PFSK-1 (cell line): ENCODE measurements at regions not wholly inside any gene's neighbourhood (a gene's known extent, or its start where the extent isn't known, plus 50 kb on each side); places are given as distances from the start of the nearest gene placed in this dataset.

ENCODE experiments used
- FOXP2 ChIP-seq: optimal IDR thresholded peaks from 2 replicates; pipeline ENCODE3; 2011; ENCODE audit warnings: borderline replicate concordance, control low read depth, inconsistent platforms; ENCODE audit not compliant: insufficient read depth; ENCODE audit errors: extremely low read length, extremely low read depth
- POLR2AphosphoS5 ChIP-seq: IDR thresholded peaks from 2 replicates; pipeline ENCODE4 v1.6.1; 2012; ENCODE audit warnings: low read depth, mild to moderate bottlenecking, control low read depth, low read length, moderate library complexity
- SIN3A ChIP-seq: IDR thresholded peaks from 2 replicates; pipeline ENCODE4 v1.6.1; 2012; ENCODE audit warnings: mild to moderate bottlenecking, low read length, moderate library complexity, borderline replicate concordance; ENCODE audit not compliant: insufficient read depth
- TAF1 ChIP-seq: IDR thresholded peaks from 2 replicates; pipeline ENCODE4 v1.6.1; 2012; ENCODE audit warnings: low read length, control low read depth, borderline replicate concordance; ENCODE audit not compliant: insufficient read depth
- TF ChIP-seq, protein P1 (sequence below), 2 experiments: IDR thresholded peaks; 2 replicates each; pipeline versions ENCODE4 v1.6.1 to v1.8.0; 2011 to 2012; ENCODE audit warnings: low read depth in 2 of 2, low read length in 2 of 2, control low read depth in 1 of 2, inconsistent platforms in 1 of 2, mild to moderate bottlenecking in 1 of 2, moderate library complexity in 1 of 2; ENCODE audit not compliant: insufficient read depth in 1 of 2

DNA sequence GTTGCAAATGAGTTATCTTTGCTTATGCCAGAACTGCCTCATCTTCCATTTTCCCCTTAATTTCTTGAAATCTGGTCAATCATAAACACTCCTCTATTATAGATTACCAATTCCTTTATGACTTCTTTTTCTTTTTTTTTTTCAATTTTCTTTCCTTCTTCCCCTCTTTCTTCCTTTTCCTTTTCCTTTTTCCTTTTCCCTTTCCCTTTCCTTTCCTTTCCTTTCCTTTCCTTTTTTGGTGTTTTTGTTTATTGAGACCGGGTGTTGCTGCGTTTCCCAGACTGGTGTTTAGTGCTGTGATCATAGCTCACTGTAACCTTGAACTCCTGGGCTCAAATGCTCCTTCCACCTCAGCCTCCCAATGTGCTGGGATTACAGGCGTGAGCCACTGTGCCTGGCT is 151.4 kb upstream of the FOXP2 start:
- TF ChIP-seq POLR2AphosphoS5 (no peak), SIN3A (no peak), TAF1 (no peak), FOXP2 (no peak)
- TF ChIP-seq, protein P1, sequence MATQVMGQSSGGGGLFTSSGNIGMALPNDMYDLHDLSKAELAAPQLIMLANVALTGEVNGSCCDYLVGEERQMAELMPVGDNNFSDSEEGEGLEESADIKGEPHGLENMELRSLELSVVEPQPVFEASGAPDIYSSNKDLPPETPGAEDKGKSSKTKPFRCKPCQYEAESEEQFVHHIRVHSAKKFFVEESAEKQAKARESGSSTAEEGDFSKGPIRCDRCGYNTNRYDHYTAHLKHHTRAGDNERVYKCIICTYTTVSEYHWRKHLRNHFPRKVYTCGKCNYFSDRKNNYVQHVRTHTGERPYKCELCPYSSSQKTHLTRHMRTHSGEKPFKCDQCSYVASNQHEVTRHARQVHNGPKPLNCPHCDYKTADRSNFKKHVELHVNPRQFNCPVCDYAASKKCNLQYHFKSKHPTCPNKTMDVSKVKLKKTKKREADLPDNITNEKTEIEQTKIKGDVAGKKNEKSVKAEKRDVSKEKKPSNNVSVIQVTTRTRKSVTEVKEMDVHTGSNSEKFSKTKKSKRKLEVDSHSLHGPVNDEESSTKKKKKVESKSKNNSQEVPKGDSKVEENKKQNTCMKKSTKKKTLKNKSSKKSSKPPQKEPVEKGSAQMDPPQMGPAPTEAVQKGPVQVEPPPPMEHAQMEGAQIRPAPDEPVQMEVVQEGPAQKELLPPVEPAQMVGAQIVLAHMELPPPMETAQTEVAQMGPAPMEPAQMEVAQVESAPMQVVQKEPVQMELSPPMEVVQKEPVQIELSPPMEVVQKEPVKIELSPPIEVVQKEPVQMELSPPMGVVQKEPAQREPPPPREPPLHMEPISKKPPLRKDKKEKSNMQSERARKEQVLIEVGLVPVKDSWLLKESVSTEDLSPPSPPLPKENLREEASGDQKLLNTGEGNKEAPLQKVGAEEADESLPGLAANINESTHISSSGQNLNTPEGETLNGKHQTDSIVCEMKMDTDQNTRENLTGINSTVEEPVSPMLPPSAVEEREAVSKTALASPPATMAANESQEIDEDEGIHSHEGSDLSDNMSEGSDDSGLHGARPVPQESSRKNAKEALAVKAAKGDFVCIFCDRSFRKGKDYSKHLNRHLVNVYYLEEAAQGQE (IDR thresholded peaks at IDR 0.05; ENCODE audit: insufficient read depth in 1 of 2, low read depth in 2 of 2, low read length in 2 of 2) = no peak

DNA sequence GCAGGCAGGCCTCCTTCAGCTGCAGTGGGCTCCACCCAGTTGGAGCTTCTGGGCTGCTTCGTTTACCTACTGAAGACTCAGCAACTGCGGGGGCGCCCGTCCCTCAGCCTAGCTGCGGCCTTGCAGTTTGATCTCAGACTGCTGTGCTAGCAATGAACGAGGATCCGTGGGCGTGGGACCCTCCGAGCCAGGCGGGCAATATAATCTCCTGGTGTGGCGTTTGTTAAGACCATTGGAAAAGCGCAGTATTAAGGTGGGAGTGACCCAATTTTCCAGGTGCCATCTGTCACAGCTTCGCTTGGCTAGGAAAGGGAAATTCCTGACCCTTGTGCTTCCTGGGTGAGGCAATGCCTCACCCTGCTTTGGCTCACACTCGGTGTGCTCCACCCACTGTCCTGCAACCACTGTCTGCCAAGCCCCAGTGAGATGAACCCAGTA is 159.2 kb upstream of the FOXP2 start:
- no peak for TF ChIP-seq FOXP2
- TF ChIP-seq TAF1 = no peak
- TF ChIP-seq SIN3A = no peak
- no peak for TF ChIP-seq POLR2AphosphoS5

DNA sequence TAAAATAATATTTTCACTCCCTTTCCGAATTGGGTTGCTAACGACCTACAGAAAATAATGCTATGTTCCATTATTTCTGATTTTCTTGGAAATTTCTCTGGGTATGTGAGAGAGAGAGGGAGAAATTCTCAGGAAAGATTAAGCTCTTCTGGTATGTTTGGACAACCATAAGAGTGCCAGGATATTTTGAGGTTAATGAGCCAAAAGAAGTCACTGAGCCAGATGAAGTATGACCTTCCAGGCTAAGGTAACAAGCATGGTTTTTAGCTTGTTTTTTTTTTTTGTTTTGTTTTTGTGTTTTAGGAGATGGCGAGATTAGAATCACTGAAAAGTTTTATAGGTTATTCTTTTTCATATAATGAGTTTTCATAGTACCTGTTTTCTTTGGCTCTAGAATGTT is 171.0 kb upstream of the FOXP2 start:
- TF ChIP-seq, protein P1 (IDR thresholded peaks at IDR 0.05; ENCODE audit: insufficient read depth in 1 of 2, low read depth in 2 of 2, low read length in 2 of 2) = no peak
- no peak for TF ChIP-seq FOXP2
- no peak for TF ChIP-seq POLR2AphosphoS5
- TF ChIP-seq SIN3A = no peak
- TF ChIP-seq TAF1 = no peak

DNA sequence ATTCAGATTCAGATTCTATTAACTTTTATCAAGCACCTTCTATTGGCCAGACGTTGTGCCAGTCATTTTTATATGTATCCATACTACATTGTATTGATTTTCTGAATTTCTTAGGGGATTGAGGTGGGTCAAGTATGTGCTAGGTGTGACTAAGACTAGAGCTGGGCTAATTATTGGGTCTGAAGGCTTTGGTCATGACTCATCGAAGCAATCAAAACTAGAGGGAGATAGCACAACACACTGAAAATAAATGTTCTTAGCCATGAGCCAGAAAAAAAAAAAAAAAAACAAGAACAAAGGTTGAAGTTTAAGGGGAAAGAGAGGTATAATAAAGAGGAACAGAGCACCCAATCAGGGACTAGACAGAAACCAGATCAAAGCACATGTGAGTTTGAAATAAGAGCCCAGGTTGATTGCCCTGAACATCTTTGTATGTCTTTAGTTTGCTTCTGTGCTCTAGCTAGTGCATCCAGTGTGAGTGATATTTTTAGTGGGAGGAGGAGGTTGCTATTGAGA is 171.6 kb upstream of the FOXP2 start:
- TF ChIP-seq TAF1 (no peak), FOXP2 (no peak), SIN3A (no peak), POLR2AphosphoS5 (no peak)
- TF ChIP-seq, protein P1 (IDR thresholded peaks at IDR 0.05; ENCODE audit: insufficient read depth in 1 of 2, low read depth in 2 of 2, low read length in 2 of 2) = no peak

DNA sequence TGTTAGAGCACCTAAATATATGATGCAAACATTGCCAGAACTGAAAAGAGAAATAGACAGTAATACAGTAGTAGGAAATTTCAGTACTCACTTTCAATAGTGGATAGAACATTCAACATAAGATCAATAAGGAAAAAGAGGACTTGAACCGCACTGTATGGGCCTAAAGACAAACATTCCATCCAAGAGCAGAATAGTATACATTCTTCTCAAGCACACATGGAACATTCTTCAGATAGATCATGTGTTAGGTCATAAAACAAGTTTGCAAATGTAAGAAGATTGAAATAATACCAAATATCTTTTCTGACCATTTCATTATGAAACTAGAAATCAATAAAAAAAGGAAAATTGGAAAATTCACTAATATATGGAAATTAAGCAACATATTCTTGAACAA is 185.4 kb upstream of the FOXP2 start:
- TF ChIP-seq, protein P1 (IDR thresholded peaks at IDR 0.05; ENCODE audit: insufficient read depth in 1 of 2, low read depth in 2 of 2, low read length in 2 of 2) = no peak
- no peak for TF ChIP-seq TAF1
- TF ChIP-seq SIN3A = no peak
- no peak for TF ChIP-seq POLR2AphosphoS5
- no peak for TF ChIP-seq FOXP2
